GM13977 (cell line): ENCODE measurements at regions not wholly inside any gene's neighbourhood (a gene's known extent, or its start where the extent isn't known, plus 50 kb on each side); places are given as distances from the start of the nearest gene placed in this dataset.

Source experiments
- DNase-seq: peaks from one replicate; pipeline ENCODE4 v3.0.0; 2012; ENCODE audit warnings: low spot score
- CTCF ChIP-seq: IDR thresholded peaks from 2 replicates; pipeline ENCODE4 v1.5.1; 2012; ENCODE audit warnings: mild to moderate bottlenecking, control low read depth; ENCODE audit not compliant: insufficient read depth; ENCODE audit errors: extremely low read depth, missing control alignments
- in situ Hi-C: fragments of 300-500 bp; cut with MboI; formaldehyde crosslinking; loops from one replicate; pipeline ENCODE4 v1.12.0; 2022; ENCODE audit warnings: low sequenced_read_pairs, low pct_unique_long_range_greater_than_20kb, mixed read lengths, inconsistent platforms; ENCODE audit not compliant: unreplicated experiment

DNA sequence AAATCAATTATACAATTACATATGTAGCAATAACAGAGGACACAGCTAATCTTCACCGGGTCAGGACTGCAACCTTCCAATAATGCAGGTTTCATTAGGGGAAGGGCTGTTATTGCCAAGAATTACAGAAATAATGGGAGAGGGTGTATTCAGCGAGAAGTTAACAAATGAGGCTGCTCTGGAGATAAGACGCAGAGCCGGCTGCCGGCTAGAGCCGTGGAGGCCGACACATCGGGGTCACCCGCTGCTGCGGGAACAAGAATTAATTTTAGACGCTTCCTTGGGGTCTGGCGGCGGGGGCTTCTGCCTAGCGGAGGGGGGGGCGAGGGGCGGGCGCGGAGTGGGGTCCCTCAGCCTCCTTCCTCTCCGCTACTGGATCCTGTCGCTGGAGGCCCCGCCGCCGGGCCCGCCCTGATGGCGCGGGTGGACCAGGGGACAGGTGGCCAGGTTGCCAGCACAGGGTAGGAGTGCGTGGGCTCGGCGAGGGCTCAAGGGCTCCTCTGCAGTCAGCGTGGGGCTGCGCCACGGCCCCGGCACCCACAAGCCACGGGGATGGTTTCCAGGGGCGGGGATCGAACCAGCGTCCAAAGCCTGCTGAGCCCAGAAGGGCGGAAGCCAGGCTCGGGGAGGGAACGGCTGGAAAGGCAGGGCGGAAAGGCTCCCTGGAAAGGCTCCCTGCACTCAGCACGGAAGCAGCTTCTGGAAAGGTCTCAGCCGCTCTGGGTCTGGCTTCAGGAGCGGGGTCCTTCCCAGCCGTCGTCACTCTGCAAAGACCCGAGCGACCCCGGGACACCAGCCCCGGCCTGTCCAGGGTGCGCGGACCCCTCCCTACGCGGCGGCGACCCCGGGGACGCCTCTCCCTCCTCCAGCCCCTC is 113.8 kb upstream of the NKX1-1 start:
- no peak for TF ChIP-seq CTCF
- in situ Hi-C loops: no loop called here
- DNase-seq: no peak

DNA sequence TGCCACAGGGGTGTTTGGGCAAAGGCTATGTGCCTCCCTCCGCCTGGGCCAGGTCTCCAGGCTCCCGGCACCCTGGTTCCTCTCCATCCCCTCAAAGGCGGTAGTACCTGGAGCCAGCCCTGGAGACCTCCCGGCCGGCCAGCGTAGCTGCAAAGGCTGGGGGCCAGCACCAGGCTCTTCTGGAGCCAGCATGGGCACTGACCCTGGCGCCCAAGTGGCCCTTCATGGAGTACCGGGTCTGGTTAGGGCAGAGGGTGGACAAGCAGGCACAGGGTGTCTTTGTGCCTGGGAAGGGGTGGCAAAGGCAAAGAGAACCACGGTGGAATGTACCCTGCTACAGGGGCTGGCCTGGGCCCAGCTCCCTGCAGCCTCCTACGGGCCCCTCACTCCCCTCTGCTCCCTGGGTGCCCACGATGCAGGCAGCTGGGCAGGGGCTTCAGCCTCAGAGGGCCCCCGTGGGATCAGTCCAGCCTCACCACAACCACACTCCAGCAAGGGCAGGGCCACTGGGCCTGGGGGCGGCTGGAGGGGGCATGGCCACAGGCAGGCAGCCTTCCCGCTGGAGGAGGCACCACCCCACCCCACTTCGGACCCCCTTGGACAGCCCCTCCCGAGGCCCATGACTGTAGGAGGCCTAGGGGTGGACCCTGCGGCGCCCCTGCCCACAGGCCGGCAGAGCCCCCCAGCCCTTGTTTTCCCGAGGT is 112.9 kb upstream of the NKX1-1 start:
- no peak for TF ChIP-seq CTCF
- no peak for DNase-seq
- in situ Hi-C loops: no loop called here

DNA sequence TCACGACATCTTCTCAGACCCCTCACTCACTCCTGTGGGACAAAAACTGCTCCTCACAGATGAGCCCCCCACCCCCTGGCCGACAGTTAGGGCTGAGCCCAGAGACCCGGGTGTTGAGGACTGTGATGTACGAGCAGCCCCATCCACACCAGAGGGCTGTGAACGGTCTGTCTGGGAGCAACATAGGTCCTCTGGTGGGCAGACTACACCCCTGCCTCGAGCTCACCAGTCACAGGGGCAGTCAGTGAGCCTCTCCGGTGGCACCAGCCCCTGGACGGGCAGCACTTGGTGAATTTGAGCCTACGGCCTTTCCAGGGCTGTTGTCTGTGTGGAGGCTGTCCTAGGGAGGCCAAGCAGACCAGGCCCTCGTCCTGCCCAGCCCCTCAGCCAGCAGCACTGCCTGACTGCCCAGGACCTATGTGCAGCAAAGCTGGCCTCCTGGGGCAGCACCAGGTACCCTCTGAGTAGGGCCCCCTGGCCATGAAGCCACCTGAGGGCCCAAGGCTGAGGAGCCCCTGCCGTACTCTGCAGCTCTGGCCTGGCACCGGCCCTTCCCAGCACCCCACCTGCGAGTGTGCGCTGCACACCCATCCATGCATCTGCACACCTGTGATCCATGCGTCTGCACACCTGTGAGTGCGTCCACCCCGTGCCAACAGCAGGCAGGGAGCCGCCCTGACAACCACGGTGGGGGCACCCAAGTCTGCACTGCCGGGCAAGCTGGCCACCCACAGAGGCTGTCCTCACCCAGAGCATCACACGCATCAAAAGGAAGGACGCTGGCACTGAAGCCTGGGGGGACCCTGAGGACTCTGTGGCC is 111.6 kb upstream of the NKX1-1 start:
- TF ChIP-seq CTCF: no peak
- no peak for DNase-seq
- in situ Hi-C loops: no loop called here

GRCh38 chr4:1516881-1517480 is 110.7 kb upstream of the NKX1-1 start:
- no peak for DNase-seq
- no peak for TF ChIP-seq CTCF
- in situ Hi-C loops: no loop called here

DNA sequence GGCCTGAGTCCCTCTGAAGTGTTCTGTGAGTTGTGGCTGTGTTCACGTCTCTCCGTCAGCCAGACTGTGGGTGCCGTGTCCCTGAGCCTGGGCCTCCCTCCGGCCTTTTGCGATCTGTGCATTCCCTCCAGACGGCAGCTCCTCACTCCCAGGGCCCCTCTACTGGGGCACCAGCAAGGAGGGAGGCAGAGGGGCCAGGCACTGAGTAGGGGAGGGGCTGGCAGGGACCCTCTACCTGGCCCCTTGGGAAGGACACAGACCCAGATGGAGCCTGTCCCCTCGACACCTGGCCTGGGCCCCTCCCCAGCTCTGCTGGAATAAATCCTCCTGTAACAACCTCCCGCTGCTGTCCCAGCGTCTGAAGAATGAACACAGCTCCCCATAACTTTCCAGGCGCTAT is 110.0 kb upstream of the NKX1-1 start:
- no peak for TF ChIP-seq CTCF
- DNase-seq: no peak
- in situ Hi-C loops: no loop called here

DNA sequence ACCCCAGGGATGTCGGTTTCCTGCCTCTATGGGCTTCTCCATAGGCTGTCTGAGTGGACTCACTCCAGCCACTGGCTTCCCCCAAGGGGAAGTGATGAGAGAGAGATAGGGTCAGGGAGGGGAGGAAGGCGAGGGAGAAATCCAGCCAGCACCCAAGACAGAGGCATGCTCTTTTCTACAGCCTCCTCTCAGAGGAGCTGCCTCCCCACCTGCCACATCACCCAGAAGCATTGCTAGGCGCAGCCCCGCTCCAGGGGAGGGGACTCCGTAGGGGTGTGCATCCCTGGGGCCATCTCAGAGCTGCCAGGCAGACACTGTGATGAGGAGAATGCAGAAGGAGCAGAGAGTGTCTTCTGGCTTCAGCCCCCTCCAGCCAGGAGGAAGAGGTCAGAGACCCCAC is 109.5 kb upstream of the NKX1-1 start:
- in situ Hi-C loops: no loop called here
- no peak for DNase-seq
- TF ChIP-seq CTCF: no peak
